Endothelial cell of umbilical vein (primary cell): ENCODE measurements at regions not wholly inside any gene's neighbourhood (a gene's known extent, or its start where the extent isn't known, plus 50 kb on each side); places are given as distances from the start of the nearest gene placed in this dataset.

Experiments used
- BruUV-seq: library from RNA; stranded (reverse); fragments of 400-500 nt; replicated peaks from 2 replicates; lab custom pipeline; 2021; lab: Mats Ljungman, UMichigan
- CTCF ChIA-PET: fragments of 300-600, 350-600 bp; sonication (Branson Sonifier 250); formaldehyde crosslinking; loops from one replicate; lab custom pipeline; 2021; ENCODE audit warnings: antibody characterized with exemption, inconsistent platforms; lab: Charles Lee
- POLR2A ChIA-PET: fragments of 300-600, 350-600 bp; sonication (Branson Sonifier 250); formaldehyde crosslinking; loops from one replicate; lab custom pipeline; 2021; ENCODE audit warnings: antibody characterized with exemption, inconsistent platforms; lab: Charles Lee
- DNase-seq: peaks from one replicate; pipeline ENCODE4 v3.0.0-alpha.2; 2011; ENCODE audit warnings: low read depth, low spot score
- FAIRE-seq: peaks from 2 replicates; lab custom pipeline; 2011; peaks lifted over from hg19 to GRCh38; lab: Jason Lieb, UNC
- H2AFZ ChIP-seq: 2 replicates; pipeline ENCODE4 v1.6.0; 2012; ENCODE audit warnings: low read depth, low read length, control low read depth, inconsistent platforms
- H3K27ac ChIP-seq: 2 replicates; pipeline ENCODE4 v1.5.1; 2011; ENCODE audit warnings: low read depth, mild to moderate bottlenecking, control low read depth, low read length, moderate library complexity; ENCODE audit not compliant: insufficient read depth
- H3K27me3 ChIP-seq, 2 experiments: 2 replicates each; pipeline versions ENCODE4 v1.6.0 to v1.6.1; 2011; ENCODE audit warnings: low read length in 2 of 2, mixed read lengths in 1 of 2; ENCODE audit not compliant: control insufficient read depth in 2 of 2, insufficient read depth in 2 of 2
- H3K36me3 ChIP-seq, 2 experiments: 2 replicates in 1 of 2; 3 replicates in 1 of 2; pipeline ENCODE4 v1.5.1; 2011; ENCODE audit warnings: low read length in 2 of 2, mild to moderate bottlenecking in 1 of 2, moderate library complexity in 1 of 2; ENCODE audit not compliant: control insufficient read depth in 2 of 2, insufficient read depth in 2 of 2; ENCODE audit errors: extremely low read depth in 1 of 2
- H3K4me1 ChIP-seq: 3 replicates; pipeline ENCODE4 v1.5.1; 2011; ENCODE audit warnings: mild to moderate bottlenecking, low read length; ENCODE audit not compliant: control insufficient read depth, insufficient read depth; ENCODE audit errors: extremely low read depth
- H3K4me2 ChIP-seq: 2 replicates; pipeline ENCODE4 v1.6.1; 2011; ENCODE audit warnings: low read length, control low read depth, mixed read lengths; ENCODE audit not compliant: insufficient read depth
- H3K4me3 ChIP-seq, 3 experiments: fragments of 200-600 bp in 1 of 3; sonication (generic), shearing (Covaris generic) in 1 of 3; replicated peaks in 1 of 3; 2 replicates each; pipeline ENCODE4 v1.5.1; 2011 to 2016; ENCODE audit warnings: control low read depth in 3 of 3, low read length in 3 of 3, mild to moderate bottlenecking in 2 of 3, inconsistent platforms in 1 of 3, low read depth in 1 of 3, moderate library complexity in 1 of 3; ENCODE audit not compliant: insufficient read depth in 1 of 3
- H3K79me2 ChIP-seq: 2 replicates; pipeline ENCODE4 v1.6.0; 2012; ENCODE audit warnings: low read length, inconsistent platforms; ENCODE audit not compliant: control insufficient read depth, insufficient read depth
- H3K9ac ChIP-seq: replicated peaks from 2 replicates; pipeline ENCODE3; 2011; ENCODE audit warnings: low read length, control low read depth; ENCODE audit not compliant: insufficient read depth; ENCODE audit errors: extremely low read depth
- H3K9me1 ChIP-seq: replicated peaks from 3 replicates; pipeline ENCODE4 v1.6.0; 2011; ENCODE audit warnings: mild to moderate bottlenecking, low read length; ENCODE audit not compliant: control insufficient read depth, insufficient read depth; ENCODE audit errors: extremely low read depth
- H3K9me3 ChIP-seq: replicated peaks from 2 replicates; pipeline ENCODE4 v1.5.1; 2012; ENCODE audit warnings: low read length, inconsistent platforms; ENCODE audit not compliant: control insufficient read depth, insufficient read depth
- H4K20me1 ChIP-seq: replicated peaks from 2 replicates; pipeline ENCODE3; 2011; ENCODE audit warnings: mild to moderate bottlenecking, low read length; ENCODE audit not compliant: control insufficient read depth, insufficient read depth; ENCODE audit errors: extremely low read depth
- EZH2 ChIP-seq: IDR thresholded peaks from 2 replicates; pipeline ENCODE4 v1.6.1; 2012; ENCODE audit warnings: borderline replicate concordance, low read depth, mild to moderate bottlenecking, moderate library complexity, low read length, inconsistent platforms; ENCODE audit not compliant: severe bottlenecking
- FOS ChIP-seq: IDR thresholded peaks from 2 replicates; pipeline ENCODE4 v1.6.1; 2011; ENCODE audit warnings: mild to moderate bottlenecking, low read length, moderate library complexity, borderline replicate concordance; ENCODE audit not compliant: insufficient read depth
- GATA2 ChIP-seq: IDR thresholded peaks from 2 replicates; pipeline ENCODE4 v1.7.0; 2011; ENCODE audit warnings: low read depth, mild to moderate bottlenecking, moderate library complexity, mixed read lengths, low read length; ENCODE audit not compliant: insufficient read length, insufficient read depth
- JUN ChIP-seq: IDR thresholded peaks from 2 replicates; pipeline ENCODE4 v1.6.1; 2011; ENCODE audit warnings: borderline replicate concordance, low read depth; ENCODE audit not compliant: insufficient read length, insufficient read depth
- MYC ChIP-seq: IDR thresholded peaks from one replicate; pipeline ENCODE4 v1.6.1; 2011; ENCODE audit warnings: mild to moderate bottlenecking, low read depth, low read length
- POLR2A ChIP-seq: IDR thresholded peaks from 2 replicates; pipeline ENCODE4 v1.6.1; 2012; ENCODE audit warnings: low read depth, mild to moderate bottlenecking, control low read depth, low read length
- POLR2AphosphoS5 ChIP-seq: IDR thresholded peaks from 2 replicates; pipeline ENCODE4 v1.6.1; 2012; ENCODE audit warnings: low read depth, mild to moderate bottlenecking, control low read depth, low read length, moderate library complexity; ENCODE audit not compliant: insufficient read depth
- dilution Hi-C: fragments of 300-500 bp; cut with MboI; formaldehyde crosslinking; loops from one replicate; pipeline ENCODE4 v1.15.0; 2019; ENCODE audit warnings: low sequenced_read_pairs; ENCODE audit not compliant: extremely low pct_ligation_motif_present
- intact Hi-C: fragments of 100-400 bp; cut with micrococcal nuclease; formaldehyde crosslinking; loops from one replicate; pipeline ENCODE4 v1.10.0; 2022
- TF ChIP-seq, protein P1 (sequence below), 2 donors: IDR thresholded peaks; 1 replicate in 1 of 2; 2 replicates in 1 of 2; pipeline ENCODE4 v1.5.1; 2011; ENCODE audit warnings: low read length in 2 of 2, mild to moderate bottlenecking in 2 of 2, moderate library complexity in 2 of 2, control low read depth in 1 of 2, inconsistent platforms in 1 of 2, low read depth in 1 of 2; ENCODE audit not compliant: insufficient read depth in 1 of 2; ENCODE audit errors: extremely low read depth in 1 of 2
- TF ChIP-seq, protein P2 (sequence below): IDR thresholded peaks from 2 replicates; pipeline ENCODE4 v1.6.1; 2011; ENCODE audit not compliant: insufficient read depth, insufficient read length

DNA sequence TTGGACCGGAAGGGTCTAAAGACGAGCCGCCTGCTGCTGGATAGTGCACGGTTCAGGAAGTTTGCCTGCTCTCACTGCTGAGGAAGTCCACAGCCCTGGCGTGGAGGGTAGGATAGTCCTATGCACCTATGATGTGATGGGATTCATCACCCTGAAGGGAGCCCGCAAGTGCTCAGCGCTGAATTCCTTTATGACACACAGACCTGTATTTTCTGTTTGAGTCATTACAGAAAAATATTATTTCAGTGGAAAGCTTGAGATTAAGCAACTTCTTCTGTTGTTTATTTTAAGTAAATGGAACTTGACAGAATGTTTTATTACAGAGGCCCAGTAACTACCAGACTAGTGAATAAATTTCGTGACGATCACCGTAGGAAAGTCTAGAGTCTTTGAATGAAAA is 123.2 kb downstream of the TRIML1 start:
- no peaks in the 10 kb centered on the region for H3K36me3 ChIP-seq
- no TSS peak for BruUV-seq
- POLR2A ChIA-PET = no interaction called here
- no peaks in the 10 kb centered on the region for H3K9me1 ChIP-seq
- TF ChIP-seq GATA2 = no peak
- TF ChIP-seq JUN = no peak
- TF ChIP-seq, protein P1, sequence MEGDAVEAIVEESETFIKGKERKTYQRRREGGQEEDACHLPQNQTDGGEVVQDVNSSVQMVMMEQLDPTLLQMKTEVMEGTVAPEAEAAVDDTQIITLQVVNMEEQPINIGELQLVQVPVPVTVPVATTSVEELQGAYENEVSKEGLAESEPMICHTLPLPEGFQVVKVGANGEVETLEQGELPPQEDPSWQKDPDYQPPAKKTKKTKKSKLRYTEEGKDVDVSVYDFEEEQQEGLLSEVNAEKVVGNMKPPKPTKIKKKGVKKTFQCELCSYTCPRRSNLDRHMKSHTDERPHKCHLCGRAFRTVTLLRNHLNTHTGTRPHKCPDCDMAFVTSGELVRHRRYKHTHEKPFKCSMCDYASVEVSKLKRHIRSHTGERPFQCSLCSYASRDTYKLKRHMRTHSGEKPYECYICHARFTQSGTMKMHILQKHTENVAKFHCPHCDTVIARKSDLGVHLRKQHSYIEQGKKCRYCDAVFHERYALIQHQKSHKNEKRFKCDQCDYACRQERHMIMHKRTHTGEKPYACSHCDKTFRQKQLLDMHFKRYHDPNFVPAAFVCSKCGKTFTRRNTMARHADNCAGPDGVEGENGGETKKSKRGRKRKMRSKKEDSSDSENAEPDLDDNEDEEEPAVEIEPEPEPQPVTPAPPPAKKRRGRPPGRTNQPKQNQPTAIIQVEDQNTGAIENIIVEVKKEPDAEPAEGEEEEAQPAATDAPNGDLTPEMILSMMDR (IDR thresholded peaks at IDR 0.05; ENCODE audit: extremely low read depth in 1 of 2, insufficient read depth in 1 of 2, low read depth in 1 of 2, low read length in 2 of 2) = no peak
- no peak for TF ChIP-seq FOS
- TF ChIP-seq EZH2 = no peak
- TF ChIP-seq MYC = no peak
- TF ChIP-seq POLR2A = no peak
- TF ChIP-seq, protein P2, sequence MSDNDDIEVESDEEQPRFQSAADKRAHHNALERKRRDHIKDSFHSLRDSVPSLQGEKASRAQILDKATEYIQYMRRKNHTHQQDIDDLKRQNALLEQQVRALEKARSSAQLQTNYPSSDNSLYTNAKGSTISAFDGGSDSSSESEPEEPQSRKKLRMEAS = no peak
- no peak for TF ChIP-seq POLR2AphosphoS5
- dilution Hi-C loops (no loop called here), intact Hi-C loops (no loop called here)
- no peaks in the 10 kb centered on the region for H4K20me1 ChIP-seq
- H3K4me1 ChIP-seq = no peaks in the 10 kb centered on the region
- no peak overlapping the region for H3K4me3 ChIP-seq
- H3K4me2 ChIP-seq = no peak overlapping the region
- DNase-seq = no peak
- no peak overlapping the region for H3K27ac ChIP-seq
- no peaks in the 10 kb centered on the region for H3K27me3 ChIP-seq
- CTCF ChIA-PET = no interaction called here
- no peak for FAIRE-seq
- no peak overlapping the region for H2AFZ ChIP-seq
- H3K79me2 ChIP-seq = no peaks in the 10 kb centered on the region
- H3K9ac ChIP-seq = no peak overlapping the region
- peaks cover 2% of the 10 kb centered on the region for H3K9me3 ChIP-seq
